Urinary bladder (tissue), 3 donors: ENCODE measurements at regions not wholly inside any gene's neighbourhood (a gene's known extent, or its start where the extent isn't known, plus 50 kb on each side); places are given as distances from the start of the nearest gene placed in this dataset.
"Not testable (repeated sequence)": the region's sequence is repeated elsewhere in the genome, so short reads cannot be mapped to it uniquely, and the experiment has no call there.

ENCODE experiments used
- DNase-seq: peaks from one replicate; pipeline ENCODE4 v3.0.0-alpha.2; 2015; ENCODE audit errors: extremely low spot score
- H3K27ac ChIP-seq: one replicate; pipeline ENCODE4 v1.5.1; 2013; ENCODE audit warnings: low read depth, mild to moderate bottlenecking, moderate library complexity
- H3K36me3 ChIP-seq: one replicate; pipeline ENCODE4 v1.6.1; 2013; ENCODE audit warnings: mild to moderate bottlenecking, moderate library complexity; ENCODE audit not compliant: insufficient read depth
- H3K4me1 ChIP-seq: one replicate; pipeline ENCODE4 v1.6.1; 2013; ENCODE audit warnings: mild to moderate bottlenecking, moderate library complexity; ENCODE audit not compliant: insufficient read depth
- H3K4me3 ChIP-seq: one replicate; pipeline ENCODE4 v1.5.1; 2013; ENCODE audit warnings: low read depth, low read length
- WGBS: extraction: QIAGEN DNeasy Blood & Tissue Kit; methylation state at CpG from one replicate; pipeline ENCODE4 v1.1.7; 2013; 5-methylcytosine and 5-hydroxymethylcytosine counted together
- donor health status: healthy with polysubstance abuse.
- donor health status: healthy.

DNA sequence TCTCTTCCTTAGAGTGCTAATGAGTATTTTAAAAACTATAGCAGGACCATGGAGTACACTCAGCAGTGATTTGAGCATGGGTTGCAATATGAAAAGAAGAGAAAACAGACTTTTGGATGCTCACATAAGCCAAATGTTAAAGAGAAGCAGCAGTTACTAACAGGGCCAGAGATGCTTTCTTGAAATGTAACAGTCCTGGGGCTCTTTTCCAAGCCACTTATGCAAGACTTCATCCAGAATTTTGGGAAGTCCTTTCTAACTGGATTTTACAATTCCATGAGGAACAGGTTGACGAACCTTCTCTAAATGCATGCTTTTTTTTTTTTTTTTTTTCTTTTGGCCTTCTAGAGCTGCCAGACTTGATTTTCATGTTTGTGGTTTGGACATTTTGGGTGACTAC lies 282.0 kb downstream of the SEC23IP start:
- 69% methylated on average over 1 of the region's 1 CpG for WGBS
- DNase-seq, result no peak
- no peak overlapping the region for H3K4me3 ChIP-seq
- no peaks in the 10 kb centered on the region for H3K4me1 ChIP-seq
- no peaks in the 10 kb centered on the region for H3K36me3 ChIP-seq
- H3K27ac ChIP-seq, result no peak overlapping the region

DNA sequence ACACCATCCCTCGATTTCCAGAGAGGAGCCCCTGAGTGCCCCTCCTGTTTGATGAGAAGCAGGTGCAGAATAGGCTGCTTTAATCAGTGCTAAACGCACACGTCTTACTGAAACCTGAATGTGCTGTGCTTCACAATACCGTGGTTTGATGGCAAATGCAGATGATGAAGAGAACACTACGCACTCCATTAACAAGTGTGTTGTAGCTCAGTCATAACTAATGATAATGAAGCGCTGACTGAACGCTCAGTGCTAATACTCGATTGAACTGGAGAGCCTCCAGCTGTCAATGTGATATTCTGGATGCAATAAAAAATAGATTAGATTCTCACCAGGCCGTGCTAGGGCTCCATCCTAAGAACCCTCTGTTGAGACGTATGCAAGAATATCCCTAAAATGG lies 279.7 kb upstream of the PLPP4 start:
- H3K36me3 ChIP-seq, result no peaks in the 10 kb centered on the region
- H3K27ac ChIP-seq, result no peak overlapping the region
- WGBS, result 80% methylated on average over 10 of the region's 10 CpGs
- no peaks in the 10 kb centered on the region for H3K4me1 ChIP-seq
- DNase-seq, result no peak
- H3K4me3 ChIP-seq, result no peak overlapping the region

DNA sequence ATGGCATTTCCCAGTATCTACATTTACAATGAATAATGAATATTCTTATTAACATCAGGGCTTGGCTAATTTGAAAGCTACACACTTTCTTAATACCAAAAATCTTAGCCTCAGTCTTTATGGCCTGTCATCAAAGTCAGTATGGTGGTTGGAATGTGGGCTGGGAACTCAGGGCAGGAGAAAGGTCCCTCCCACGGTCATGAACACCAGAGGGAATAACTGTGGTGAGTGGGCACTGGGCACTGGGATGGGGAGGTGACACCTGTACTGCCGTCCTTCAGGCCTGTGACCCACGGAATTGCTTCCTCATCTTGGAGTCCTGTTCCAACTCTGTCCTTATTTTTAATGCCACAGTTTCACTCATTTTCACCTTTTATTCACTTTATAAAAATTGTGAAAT lies 276.9 kb upstream of the PLPP4 start:
- H3K27ac ChIP-seq, result no peak overlapping the region
- H3K4me1 ChIP-seq, result no peaks in the 10 kb centered on the region
- no peaks in the 10 kb centered on the region for H3K36me3 ChIP-seq
- H3K4me3 ChIP-seq, result no peak overlapping the region
- DNase-seq, result no peak
- WGBS, result 73% methylated on average over 3 of the region's 3 CpGs

DNA sequence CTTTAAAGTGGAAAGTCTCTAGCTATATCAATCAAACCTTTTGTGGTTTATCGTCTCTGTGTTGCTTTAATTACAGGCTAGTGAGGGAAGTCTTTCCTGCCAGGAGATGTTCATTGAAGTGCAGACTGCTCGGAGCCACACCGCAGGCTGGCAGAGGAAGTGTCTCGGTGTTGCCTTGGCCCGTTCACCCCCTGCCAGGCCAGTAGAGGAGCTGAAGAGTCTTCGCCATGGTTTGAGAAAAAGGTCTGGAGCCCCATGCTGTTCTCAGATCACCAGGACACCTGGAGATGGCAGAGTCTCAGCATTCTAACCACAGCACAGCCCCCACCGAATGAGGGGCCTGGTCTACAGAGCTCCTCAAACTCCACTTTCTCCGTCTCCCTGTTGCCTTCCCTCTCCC lies 275.9 kb upstream of the PLPP4 start:
- no peak for DNase-seq
- Histone ChIP-seq H3K36me3 (no peaks in the 10 kb centered on the region), H3K4me3 (no peak overlapping the region), H3K4me1 (no peaks in the 10 kb centered on the region), H3K27ac (no peak overlapping the region)
- WGBS, result 53% methylated on average over 8 of the region's 8 CpGs

DNA sequence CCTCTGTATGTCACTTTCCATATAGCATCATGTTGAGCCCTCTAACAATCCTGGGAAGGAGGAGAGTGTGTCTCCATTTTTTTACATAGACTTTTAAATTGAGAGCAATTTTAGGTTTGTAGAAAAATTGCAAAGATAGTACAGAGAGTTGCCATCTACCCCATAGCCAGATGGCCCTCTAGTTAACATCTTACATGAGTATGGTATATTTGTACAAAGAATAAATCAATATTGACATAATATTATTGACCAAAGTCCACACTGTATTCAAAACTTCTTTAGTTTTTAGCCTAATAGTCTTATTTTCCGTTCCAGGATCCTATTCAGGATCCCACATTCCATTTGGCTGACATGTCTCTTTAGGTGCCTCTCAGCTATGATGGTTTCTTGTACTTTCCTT lies 274.6 kb upstream of the PLPP4 start:
- WGBS, result 68% methylated on average over 1 of the region's 1 CpG
- no peaks in the 10 kb centered on the region for H3K36me3 ChIP-seq
- no peak overlapping the region for H3K27ac ChIP-seq
- no peak for DNase-seq
- no peak overlapping the region for H3K4me3 ChIP-seq
- H3K4me1 ChIP-seq, result no peaks in the 10 kb centered on the region

DNA sequence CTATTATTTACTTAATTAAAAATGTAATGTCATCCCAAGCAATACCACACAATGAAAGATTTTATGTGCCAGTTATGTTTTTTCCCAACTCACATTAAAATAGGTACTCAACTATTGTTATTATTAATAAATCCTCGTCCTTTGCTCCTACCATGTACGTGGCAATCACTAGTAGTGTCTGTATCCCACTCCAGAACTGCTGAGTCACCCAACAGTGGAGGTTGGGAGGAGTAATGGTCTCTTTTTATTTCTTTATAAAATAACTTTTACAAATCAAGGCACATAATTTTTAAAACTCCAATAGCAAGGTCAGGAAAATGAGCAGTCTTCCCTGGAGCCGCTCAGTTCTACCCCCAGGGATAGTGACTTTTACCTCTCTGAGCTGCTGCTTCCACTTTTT lies 273.5 kb upstream of the PLPP4 start:
- H3K27ac ChIP-seq, result no peak overlapping the region
- 77% methylated on average over 3 of the region's 3 CpGs for whole genome bisulfite sequencing
- no peak for DNase-seq
- H3K4me1 ChIP-seq, result no peaks in the 10 kb centered on the region
- no peaks in the 10 kb centered on the region for H3K36me3 ChIP-seq
- no peak overlapping the region for H3K4me3 ChIP-seq

GRCh38 chr10:120184547-120185337 lies 272.3 kb upstream of the PLPP4 start:
- WGBS, result 60% methylated on average over 7 of the region's 7 CpGs
- Histone ChIP-seq H3K36me3 (no peaks in the 10 kb centered on the region), H3K4me3 (no peak overlapping the region), H3K27ac (no peak overlapping the region), H3K4me1 (no peaks in the 10 kb centered on the region)
- DNase-seq, result no peak

DNA sequence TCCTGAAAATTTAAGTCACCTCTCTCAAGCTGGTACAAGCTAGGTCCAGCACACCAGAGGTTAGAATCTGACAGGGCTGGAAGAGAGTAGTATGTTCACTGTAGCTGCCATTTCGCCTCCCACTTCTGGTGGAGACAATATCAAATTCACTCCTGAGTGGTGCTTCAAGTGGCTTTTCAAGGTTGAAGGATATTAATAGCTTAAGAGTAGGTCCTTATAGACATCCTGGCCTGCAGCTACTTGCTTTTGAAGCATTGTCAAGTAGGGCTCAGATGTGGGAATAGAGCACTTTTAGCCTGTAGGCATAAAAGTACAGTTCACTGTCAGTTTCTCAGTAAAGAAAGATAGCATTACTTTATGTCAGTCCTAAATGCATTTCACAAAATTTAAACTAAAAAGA lies 270.5 kb upstream of the PLPP4 start:
- 75% methylated on average over 1 of the region's 1 CpG for WGBS
- Histone ChIP-seq H3K4me3 (no peak overlapping the region), H3K27ac (no peak overlapping the region), H3K4me1 (no peaks in the 10 kb centered on the region), H3K36me3 (no peaks in the 10 kb centered on the region)
- DNase-seq, result no peak

GRCh38 chr10:120187168-120187567 lies 269.9 kb upstream of the PLPP4 start:
- 93% methylated on average over 1 of the region's 1 CpG for WGBS
- H3K36me3 ChIP-seq, H3K4me3 ChIP-seq, DNase-seq, H3K4me1 ChIP-seq, H3K27ac ChIP-seq: not testable (repeated sequence)

- H3K4me3 ChIP-seq, result no peak overlapping the region
- H3K36me3 ChIP-seq, result no peaks in the 10 kb centered on the region
- H3K27ac ChIP-seq, result no peak overlapping the region
Measured at GRCh38 chr10:120188950-120189349, 268.1 kb upstream of the PLPP4 start.

GRCh38 chr10:120195984-120196712 lies 260.9 kb upstream of the PLPP4 start:
- DNase-seq, result no peak
- H3K4me1 ChIP-seq, result no peaks in the 10 kb centered on the region
- 85% methylated on average over 2 of the region's 2 CpGs for WGBS

More at GRCh38 chr10:120188950-120189349, 268.1 kb upstream of the PLPP4 start:
- WGBS, result 22% methylated on average over 2 of the region's 2 CpGs
- H3K4me1 ChIP-seq, result no peaks in the 10 kb centered on the region
- no peak for DNase-seq

GRCh38 chr10:120204877-120205276 lies 252.2 kb upstream of the PLPP4 start:
- Histone ChIP-seq H3K27ac (no peak overlapping the region), H3K4me3 (no peak overlapping the region), H3K4me1 (no peaks in the 10 kb centered on the region), H3K36me3 (no peaks in the 10 kb centered on the region)
- DNase-seq, result no peak
- WGBS, result 65% methylated on average over 6 of the region's 6 CpGs

More at GRCh38 chr10:120195984-120196712, 260.9 kb upstream of the PLPP4 start:
- Histone ChIP-seq H3K36me3 (no peaks in the 10 kb centered on the region), H3K4me3 (no peak overlapping the region), H3K27ac (no peak overlapping the region)

DNA sequence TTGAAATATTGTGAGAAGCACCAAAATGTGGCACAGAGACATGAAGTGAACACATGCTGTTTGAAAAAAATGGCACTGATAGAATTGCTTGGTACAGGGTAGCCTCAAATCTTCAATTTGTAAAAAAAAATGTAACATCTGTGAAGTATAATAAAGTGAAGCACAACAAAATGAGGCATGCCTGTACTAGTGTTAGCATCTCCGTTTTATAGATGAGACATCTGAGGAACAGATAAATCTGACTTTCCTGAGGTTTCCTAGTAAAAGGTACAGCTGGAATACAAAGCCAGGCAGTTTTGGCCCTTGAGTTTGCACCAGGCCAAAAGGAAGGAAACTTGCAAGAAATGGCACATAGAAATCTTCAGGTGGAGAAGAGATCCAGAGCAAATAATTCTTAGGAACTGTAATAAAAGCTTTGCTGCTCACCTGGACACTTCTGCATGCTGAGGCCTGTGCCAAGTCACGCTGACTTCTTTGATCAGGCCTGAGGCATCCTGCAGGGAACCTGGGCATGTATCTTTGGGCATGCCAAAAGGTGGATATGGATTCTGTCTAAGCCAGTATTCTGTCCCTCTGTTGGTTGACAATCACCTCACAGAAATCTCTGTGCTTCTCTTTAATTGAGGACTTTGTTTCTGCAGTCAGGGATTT lies 251.5 kb upstream of the PLPP4 start:
- Histone ChIP-seq H3K27ac (no peak overlapping the region), H3K4me3 (no peak overlapping the region), H3K36me3 (no peaks in the 10 kb centered on the region), H3K4me1 (no peaks in the 10 kb centered on the region)
- DNase-seq, result no peak
- WGBS, result 63% methylated on average over 2 of the region's 2 CpGs

DNA sequence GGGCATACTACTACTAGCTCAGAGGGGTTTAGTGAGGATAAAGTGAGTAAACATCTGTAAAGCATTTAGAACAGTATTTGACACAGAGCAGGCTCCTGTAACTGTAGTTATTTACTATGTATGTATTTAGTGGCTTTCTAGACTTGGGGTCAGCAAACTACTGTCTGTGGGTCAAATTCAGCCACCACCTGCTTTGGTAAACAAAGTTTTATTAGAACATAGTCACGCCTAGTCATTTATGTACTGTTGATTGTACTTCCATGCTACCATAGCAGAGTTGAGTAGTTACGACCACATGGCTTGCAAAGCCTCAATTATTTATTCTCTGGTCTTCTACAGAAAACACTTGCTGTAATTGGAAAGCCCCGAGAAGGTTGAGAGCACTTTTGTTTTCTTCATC lies 248.5 kb upstream of the PLPP4 start:
- no peak overlapping the region for H3K27ac ChIP-seq
- 55% methylated on average over 3 of the region's 3 CpGs for WGBS
- no peaks in the 10 kb centered on the region for H3K36me3 ChIP-seq
- no peak for DNase-seq
- H3K4me1 ChIP-seq, result no peaks in the 10 kb centered on the region
- H3K4me3 ChIP-seq, result no peak overlapping the region
